AG04449 (cell line): ENCODE measurements at regions not wholly inside any gene's neighbourhood (a gene's known extent, or its start where the extent isn't known, plus 50 kb on each side); places are given as distances from the start of the nearest gene placed in this dataset.

Source experiments
- CTCF ChIA-PET: fragments of 350-600 bp; formaldehyde crosslinking; extraction: SDS; loops from one replicate; lab custom pipeline; 2021; ENCODE audit warnings: antibody characterized with exemption; lab: Yijun Ruan, JAX
- POLR2A ChIA-PET: fragments of 400-600, 350-600 bp; formaldehyde crosslinking; extraction: SDS; loops from one replicate; lab custom pipeline; 2020; ENCODE audit warnings: antibody characterized with exemption, inconsistent platforms; lab: Yijun Ruan, JAX
- DNase-seq: peaks from one replicate; pipeline ENCODE4 v3.0.0-alpha.2; 2010; ENCODE audit warnings: low read depth, low spot score
- H3K4me3 ChIP-seq: 2 replicates; pipeline ENCODE4 v1.5.1; 2011; ENCODE audit warnings: low read depth, mild to moderate bottlenecking, control low read depth, low read length
- TF ChIP-seq, protein P1 (sequence below): IDR thresholded peaks from one replicate; pipeline ENCODE4 v1.5.1; 2011; ENCODE audit warnings: mild to moderate bottlenecking, moderate library complexity, low read length, control low read depth, inconsistent platforms; ENCODE audit not compliant: insufficient read depth; ENCODE audit errors: missing control alignments

DNA sequence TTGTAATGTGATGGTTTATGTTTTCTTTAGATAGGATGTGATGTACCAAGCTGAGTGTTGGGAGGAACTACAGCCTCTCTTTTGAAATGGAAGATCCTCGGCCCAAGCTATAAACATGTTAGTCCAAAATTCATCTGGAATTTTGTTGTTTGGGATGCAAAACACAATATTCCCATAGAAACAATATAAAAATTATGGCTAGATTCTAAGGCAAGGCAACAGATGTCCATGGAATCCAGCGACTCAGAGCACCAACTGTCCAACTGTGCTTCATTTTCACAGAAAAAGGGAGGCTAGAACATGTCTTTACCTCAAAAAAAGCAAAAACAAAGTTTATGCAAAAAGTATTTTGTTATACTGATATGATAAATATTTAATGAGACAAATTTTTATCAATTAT lies 52.4 kb upstream of the ATP8B1 start:
- TF ChIP-seq, protein P1, sequence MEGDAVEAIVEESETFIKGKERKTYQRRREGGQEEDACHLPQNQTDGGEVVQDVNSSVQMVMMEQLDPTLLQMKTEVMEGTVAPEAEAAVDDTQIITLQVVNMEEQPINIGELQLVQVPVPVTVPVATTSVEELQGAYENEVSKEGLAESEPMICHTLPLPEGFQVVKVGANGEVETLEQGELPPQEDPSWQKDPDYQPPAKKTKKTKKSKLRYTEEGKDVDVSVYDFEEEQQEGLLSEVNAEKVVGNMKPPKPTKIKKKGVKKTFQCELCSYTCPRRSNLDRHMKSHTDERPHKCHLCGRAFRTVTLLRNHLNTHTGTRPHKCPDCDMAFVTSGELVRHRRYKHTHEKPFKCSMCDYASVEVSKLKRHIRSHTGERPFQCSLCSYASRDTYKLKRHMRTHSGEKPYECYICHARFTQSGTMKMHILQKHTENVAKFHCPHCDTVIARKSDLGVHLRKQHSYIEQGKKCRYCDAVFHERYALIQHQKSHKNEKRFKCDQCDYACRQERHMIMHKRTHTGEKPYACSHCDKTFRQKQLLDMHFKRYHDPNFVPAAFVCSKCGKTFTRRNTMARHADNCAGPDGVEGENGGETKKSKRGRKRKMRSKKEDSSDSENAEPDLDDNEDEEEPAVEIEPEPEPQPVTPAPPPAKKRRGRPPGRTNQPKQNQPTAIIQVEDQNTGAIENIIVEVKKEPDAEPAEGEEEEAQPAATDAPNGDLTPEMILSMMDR = no peak
- ChIA-PET POLR2A (no interaction called here), CTCF (interaction anchor here (1.3 to 1.8 kb wide), 2 partner anchors 13 to 26 kb away, joined by 3 to 8 read pairs; no protein-coding TSS in a partner anchor)
- DNase-seq = no peak
- no peak overlapping the region for H3K4me3 ChIP-seq

DNA sequence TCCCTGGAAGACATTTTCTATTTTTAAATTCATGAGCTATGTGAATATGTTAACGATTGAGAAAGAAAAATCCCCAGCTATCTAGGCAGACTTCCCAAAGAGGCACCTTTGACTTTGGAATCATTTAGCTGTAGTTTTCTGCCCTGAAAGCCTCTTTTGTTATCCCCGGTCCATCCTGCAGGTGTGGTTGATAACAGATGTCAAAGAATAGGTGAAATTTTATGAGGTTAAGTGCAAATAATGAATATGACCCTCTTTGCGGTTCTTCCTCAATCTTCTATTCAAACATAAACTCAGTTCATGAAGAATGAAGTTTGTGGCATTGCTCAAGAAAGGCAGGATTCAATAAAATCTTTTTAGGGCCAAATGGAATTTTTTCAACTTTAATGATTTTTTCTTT lies 51.6 kb upstream of the ATP8B1 start:
- ChIA-PET POLR2A (no interaction called here), CTCF (interaction anchor here (1.2 kb wide), 1 partner anchor 12 kb away, joined by 3 read pairs; no protein-coding TSS in a partner anchor)
- TF ChIP-seq, protein P1 = no peak
- no peak for DNase-seq
- no peak overlapping the region for H3K4me3 ChIP-seq

- ChIA-PET POLR2A (no interaction called here), CTCF (interaction anchor here (1.2 kb wide), 1 partner anchor 13 kb away, joined by 3 read pairs; no protein-coding TSS in a partner anchor)
- TF ChIP-seq, protein P1 = no peak
- no peak overlapping the region for H3K4me3 ChIP-seq
- DNase-seq = no peak
Observed at GRCh38 chr18:57853864-57854263, 50.7 kb upstream of the ATP8B1 start.

- CTCF ChIA-PET = no interaction called here
Observed at GRCh38 chr18:57853133-57853532, 50.0 kb upstream of the ATP8B1 start.

More at GRCh38 chr18:57853133-57853532, 50.0 kb upstream of the ATP8B1 start:
- TF ChIP-seq, protein P1 = no peak
- no peak for DNase-seq
- no peak overlapping the region for H3K4me3 ChIP-seq
- POLR2A ChIA-PET = no interaction called here
